Osteocyte (in vitro differentiated cells): ENCODE measurements at regions not wholly inside any gene's neighbourhood (a gene's known extent, or its start where the extent isn't known, plus 50 kb on each side); places are given as distances from the start of the nearest gene placed in this dataset.

Experiments
- DNase-seq: peaks from one replicate; pipeline ENCODE4 v3.0.0; 2021; ENCODE audit warnings: mixed read lengths; ENCODE audit not compliant: unreplicated experiment; ENCODE audit errors: extremely low spot score
- H3K27ac Mint-ChIP-seq: one replicate; pipeline ENCODE4 v1.8.0; 2021; ENCODE audit warnings: mild to moderate bottlenecking, mixed read lengths; ENCODE audit not compliant: unreplicated experiment
- H3K27me3 Mint-ChIP-seq: one replicate; pipeline ENCODE4 v1.8.0; 2021; ENCODE audit warnings: mixed read lengths; ENCODE audit not compliant: unreplicated experiment
- H3K36me3 Mint-ChIP-seq: one replicate; pipeline ENCODE4 v1.8.0; 2021; ENCODE audit warnings: mixed read lengths; ENCODE audit not compliant: unreplicated experiment
- H3K4me1 Mint-ChIP-seq: one replicate; pipeline ENCODE4 v1.8.0; 2021; ENCODE audit warnings: mixed read lengths; ENCODE audit not compliant: unreplicated experiment
- H3K4me3 Mint-ChIP-seq: one replicate; pipeline ENCODE4 v1.8.0; 2021; ENCODE audit warnings: mild to moderate bottlenecking, moderate library complexity, mixed read lengths; ENCODE audit not compliant: unreplicated experiment
- H3K9me3 Mint-ChIP-seq: one replicate; pipeline ENCODE4 v1.8.0; 2021; ENCODE audit warnings: mixed read lengths; ENCODE audit not compliant: unreplicated experiment
- TF ChIP-seq, protein P1 (sequence below): fragments of 200-600 bp; sonication (generic); IDR thresholded peaks from 2 replicates; pipeline ENCODE4 v1.5.0; 2021; ENCODE audit warnings: antibody characterized with exemption, mild to moderate bottlenecking, moderate library complexity

DNA sequence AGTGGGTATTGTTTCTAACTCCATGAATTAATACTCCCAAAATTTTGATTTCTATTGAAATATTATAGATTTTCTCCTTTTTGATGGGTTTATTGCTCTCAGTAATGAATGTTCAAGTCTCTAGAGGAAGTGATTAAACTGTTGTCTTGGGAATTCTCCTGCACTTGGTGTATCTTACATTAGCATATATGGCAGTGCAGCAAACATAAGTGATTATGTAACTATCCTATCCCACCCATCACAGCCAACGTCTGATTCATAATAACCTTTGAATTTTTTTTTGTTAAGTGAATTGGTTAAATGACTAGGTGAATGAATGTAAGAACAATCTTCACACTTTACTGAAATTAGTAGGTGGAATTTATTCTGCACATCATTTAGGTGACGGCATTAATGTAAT is 483.7 kb downstream of the TAF11L14 start:
- TF ChIP-seq, protein P1, sequence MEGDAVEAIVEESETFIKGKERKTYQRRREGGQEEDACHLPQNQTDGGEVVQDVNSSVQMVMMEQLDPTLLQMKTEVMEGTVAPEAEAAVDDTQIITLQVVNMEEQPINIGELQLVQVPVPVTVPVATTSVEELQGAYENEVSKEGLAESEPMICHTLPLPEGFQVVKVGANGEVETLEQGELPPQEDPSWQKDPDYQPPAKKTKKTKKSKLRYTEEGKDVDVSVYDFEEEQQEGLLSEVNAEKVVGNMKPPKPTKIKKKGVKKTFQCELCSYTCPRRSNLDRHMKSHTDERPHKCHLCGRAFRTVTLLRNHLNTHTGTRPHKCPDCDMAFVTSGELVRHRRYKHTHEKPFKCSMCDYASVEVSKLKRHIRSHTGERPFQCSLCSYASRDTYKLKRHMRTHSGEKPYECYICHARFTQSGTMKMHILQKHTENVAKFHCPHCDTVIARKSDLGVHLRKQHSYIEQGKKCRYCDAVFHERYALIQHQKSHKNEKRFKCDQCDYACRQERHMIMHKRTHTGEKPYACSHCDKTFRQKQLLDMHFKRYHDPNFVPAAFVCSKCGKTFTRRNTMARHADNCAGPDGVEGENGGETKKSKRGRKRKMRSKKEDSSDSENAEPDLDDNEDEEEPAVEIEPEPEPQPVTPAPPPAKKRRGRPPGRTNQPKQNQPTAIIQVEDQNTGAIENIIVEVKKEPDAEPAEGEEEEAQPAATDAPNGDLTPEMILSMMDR = no peak
- Mint-ChIP-seq H3K9me3 (no peaks in the 10 kb centered on the region), H3K4me1 (no peaks in the 10 kb centered on the region), H3K27ac (no peak overlapping the region), H3K27me3 (peaks cover 25% of the 10 kb centered on the region), H3K4me3 (no peak overlapping the region), H3K36me3 (no peaks in the 10 kb centered on the region)
- no peak for DNase-seq

DNA sequence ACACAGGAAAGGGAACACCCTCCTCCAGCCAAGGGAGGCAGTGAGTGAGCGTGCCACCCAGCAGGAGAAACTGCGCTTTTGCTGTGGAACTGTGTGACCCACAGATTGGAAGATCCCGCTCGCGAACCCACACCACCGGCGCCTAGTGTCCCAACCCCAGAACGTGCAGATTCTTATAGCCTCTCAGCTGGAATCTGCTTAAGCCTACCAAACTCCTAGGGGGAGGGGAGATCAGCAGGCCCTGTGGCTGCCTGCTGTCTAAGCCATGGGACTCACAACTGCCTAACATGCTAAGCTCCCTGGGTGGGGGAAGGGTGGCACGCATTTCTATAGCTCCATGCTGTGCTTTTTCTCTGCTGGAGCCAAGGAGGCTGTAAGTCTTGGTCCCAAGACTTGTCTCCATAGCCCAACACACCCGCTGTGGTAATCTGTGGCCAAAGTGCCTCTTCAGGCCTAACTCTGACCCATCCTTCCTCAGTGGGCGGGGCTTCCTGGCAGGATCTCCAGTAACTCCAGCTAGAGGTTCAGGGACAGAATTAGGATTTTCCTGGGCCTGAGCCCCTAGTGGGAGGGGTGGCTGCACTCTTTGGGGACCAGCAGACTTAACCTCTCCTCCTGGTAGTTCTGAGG is 485.0 kb downstream of the TAF11L14 start:
- H3K27me3 Mint-ChIP-seq = peaks cover 28% of the 10 kb centered on the region
- no peaks in the 10 kb centered on the region for H3K4me1 Mint-ChIP-seq
- H3K9me3 Mint-ChIP-seq = peaks cover 5% of the 10 kb centered on the region
- no peak overlapping the region for H3K27ac Mint-ChIP-seq
- no peak for DNase-seq
- TF ChIP-seq, protein P1 = no peak
- no peak overlapping the region for H3K4me3 Mint-ChIP-seq
- no peaks in the 10 kb centered on the region for H3K36me3 Mint-ChIP-seq

DNA sequence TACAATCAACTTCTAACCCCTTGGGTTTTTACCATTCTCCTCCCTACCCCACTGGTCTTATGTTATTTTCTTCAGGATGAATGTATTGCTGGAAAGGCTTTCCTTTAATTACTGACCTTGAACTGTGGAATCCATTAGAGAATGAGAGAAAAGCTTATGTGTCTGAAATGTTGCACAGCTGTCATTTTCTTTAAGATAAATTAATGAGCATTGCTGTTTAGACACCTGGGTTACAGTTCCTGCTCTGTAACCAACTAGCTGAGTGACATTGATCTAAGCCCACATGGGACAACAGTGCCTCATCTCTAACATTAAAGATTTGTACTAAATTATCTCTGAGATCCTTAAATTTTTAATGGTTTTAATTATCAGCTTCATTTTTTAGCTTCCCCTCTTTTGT is 507.0 kb downstream of the TAF11L14 start:
- Mint-ChIP-seq H3K9me3 (peaks cover 6% of the 10 kb centered on the region), H3K36me3 (no peaks in the 10 kb centered on the region), H3K4me1 (no peaks in the 10 kb centered on the region), H3K4me3 (no peak overlapping the region), H3K27ac (no peak overlapping the region), H3K27me3 (peaks cover 17% of the 10 kb centered on the region)
- TF ChIP-seq, protein P1 = no peak
- no peak for DNase-seq

DNA sequence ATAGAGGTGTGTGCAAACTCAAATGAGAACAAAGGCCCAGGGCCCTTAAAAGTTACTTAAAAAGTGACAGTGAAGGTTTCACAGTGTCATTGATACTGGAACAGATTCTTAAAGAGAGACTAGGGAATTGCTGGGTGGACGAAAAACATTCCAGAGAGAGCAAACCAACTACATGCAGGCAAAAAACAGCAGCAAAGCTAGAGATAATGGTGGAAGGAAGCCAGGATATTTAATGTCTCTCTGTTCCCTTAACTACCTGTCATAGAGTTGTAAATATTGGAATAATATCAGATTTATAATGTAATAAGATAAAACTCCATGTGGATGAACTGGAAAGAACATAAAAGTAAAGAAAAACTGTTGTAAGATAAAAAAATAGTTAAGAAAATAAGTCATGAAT is 508.6 kb downstream of the TAF11L14 start:
- H3K27ac Mint-ChIP-seq = no peak overlapping the region
- peaks cover 17% of the 10 kb centered on the region for H3K27me3 Mint-ChIP-seq
- H3K9me3 Mint-ChIP-seq = peaks cover 6% of the 10 kb centered on the region
- H3K36me3 Mint-ChIP-seq = no peaks in the 10 kb centered on the region
- no peak for DNase-seq
- no peaks in the 10 kb centered on the region for H3K4me1 Mint-ChIP-seq
- TF ChIP-seq, protein P1 = no peak
- no peak overlapping the region for H3K4me3 Mint-ChIP-seq

DNA sequence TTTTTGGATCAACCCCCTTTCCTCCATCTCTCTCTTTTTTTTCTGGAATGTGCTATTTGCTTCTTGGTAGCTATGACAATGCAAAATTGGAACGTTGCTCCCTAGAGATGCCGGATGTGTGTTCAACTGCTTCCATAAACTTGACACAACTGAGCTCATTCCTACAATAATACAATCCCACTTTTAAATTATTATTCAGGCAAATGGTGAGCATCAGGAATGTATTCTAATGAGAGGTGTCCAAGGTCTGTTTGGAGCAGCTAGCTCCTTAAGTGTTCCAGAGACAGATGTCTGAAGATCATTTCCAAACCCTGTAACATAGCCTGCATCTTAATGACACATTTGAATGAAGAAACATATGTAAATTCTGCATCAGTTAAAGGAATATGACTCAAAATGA is 518.4 kb downstream of the TAF11L14 start:
- H3K4me1 Mint-ChIP-seq = no peaks in the 10 kb centered on the region
- H3K27ac Mint-ChIP-seq = no peak overlapping the region

More for the DNA sequence above, 518.4 kb downstream of the TAF11L14 start:
- Mint-ChIP-seq H3K27me3 (peaks cover 6% of the 10 kb centered on the region), H3K36me3 (no peaks in the 10 kb centered on the region), H3K4me3 (no peak overlapping the region), H3K9me3 (no peaks in the 10 kb centered on the region)
- no peak for DNase-seq
- TF ChIP-seq, protein P1 = no peak
